ENCODE measurements at regions not wholly inside any gene's neighbourhood (a gene's known extent, or its start where the extent isn't known, plus 50 kb on each side); places are given as distances from the start of the nearest gene placed in this dataset.

GRCh38 chr13:53342623-53343360 is 314.2 kb downstream of the OLFM4 start:
- 40% methylated on average over 3 of the region's 3 CpGs for WGBS
- no peaks in the 10 kb centered on the region for H3K9me3 ChIP-seq (ENCODE audit: control insufficient read depth, low read length)
- H2BK5ac ChIP-seq (ENCODE audit: low read depth, low read length, poor library complexity, severe bottlenecking): no peak overlapping the region
- H2AK5ac ChIP-seq (ENCODE audit: low read length, severe bottlenecking): no peak overlapping the region
- no peak overlapping the region for H3K14ac ChIP-seq (ENCODE audit: low read length in 2 of 2)
- H2BK15ac ChIP-seq (ENCODE audit: low read depth, poor library complexity, severe bottlenecking): no peak overlapping the region
- H3K9ac ChIP-seq (ENCODE audit: low read length): no peak overlapping the region
- H3K27ac ChIP-seq (ENCODE audit: low read length, poor library complexity, severe bottlenecking): no peak overlapping the region
- no peak overlapping the region for H3K4me3 ChIP-seq (ENCODE audit: insufficient read depth in 1 of 2, low read depth in 1 of 2, low read length in 2 of 2)
- H3K36me3 ChIP-seq (ENCODE audit: control insufficient read depth in 1 of 2, insufficient read depth in 2 of 2, low read depth in 1 of 2, low read length in 2 of 2): no peaks in the 10 kb centered on the region
- H3K23ac ChIP-seq (ENCODE audit: low read length in 2 of 2): no peak overlapping the region
- no peak overlapping the region for H4K91ac ChIP-seq (ENCODE audit: low read length)
- no peak overlapping the region for H2AFZ ChIP-seq (ENCODE audit: low read depth, low read length)
- H3K4me1 ChIP-seq (ENCODE audit: control insufficient read depth, insufficient read depth, low read depth, low read length): no peaks in the 10 kb centered on the region
- H3K18ac ChIP-seq (ENCODE audit: low read depth in 1 of 2, low read length in 2 of 2): no peak overlapping the region
- H2BK120ac ChIP-seq (ENCODE audit: low read depth, low read length): no peak overlapping the region
- DNase-seq: no peak
- no peaks in the 10 kb centered on the region for H3K79me1 ChIP-seq (replicated peaks; ENCODE audit: low read length, poor library complexity, severe bottlenecking)
- H3K27me3 ChIP-seq (ENCODE audit: control insufficient read depth in 1 of 2, insufficient read depth in 1 of 2, low read length in 2 of 2): no peaks in the 10 kb centered on the region
- H3K4me2 ChIP-seq (ENCODE audit: low read length, poor library complexity, severe bottlenecking): no peak overlapping the region
- no peak overlapping the region for H4K8ac ChIP-seq (ENCODE audit: low read length)
- H2BK12ac ChIP-seq (ENCODE audit: low read length in 2 of 2): no peak overlapping the region
- H3K4ac ChIP-seq (ENCODE audit: low read depth in 1 of 2, low read length in 2 of 2): no peak overlapping the region

GRCh38 chr13:53343361-53343744 is 314.7 kb downstream of the OLFM4 start:
- Histone ChIP-seq H3K27me3 (ENCODE audit: control insufficient read depth in 1 of 2, insufficient read depth in 1 of 2, low read length in 2 of 2) (no peaks in the 10 kb centered on the region), H3K4me3 (ENCODE audit: insufficient read depth in 1 of 2, low read depth in 1 of 2, low read length in 2 of 2) (no peak overlapping the region), H4K8ac (ENCODE audit: low read length) (no peak overlapping the region), H2BK5ac (ENCODE audit: low read depth, low read length, poor library complexity, severe bottlenecking) (no peak overlapping the region), H2AFZ (ENCODE audit: low read depth, low read length) (no peak overlapping the region), H2BK12ac (ENCODE audit: low read length in 2 of 2) (no peak overlapping the region), H3K9me3 (ENCODE audit: control insufficient read depth, low read length) (no peaks in the 10 kb centered on the region), H3K18ac (ENCODE audit: low read depth in 1 of 2, low read length in 2 of 2) (no peak overlapping the region), H3K9ac (ENCODE audit: low read length) (no peak overlapping the region), H2BK120ac (ENCODE audit: low read depth, low read length) (no peak overlapping the region), H3K27ac (ENCODE audit: low read length, poor library complexity, severe bottlenecking) (no peak overlapping the region), H3K4me1 (ENCODE audit: control insufficient read depth, insufficient read depth, low read depth, low read length) (no peaks in the 10 kb centered on the region), H3K36me3 (ENCODE audit: control insufficient read depth in 1 of 2, insufficient read depth in 2 of 2, low read depth in 1 of 2, low read length in 2 of 2) (no peaks in the 10 kb centered on the region), H3K4me2 (ENCODE audit: low read length, poor library complexity, severe bottlenecking) (no peak overlapping the region), H3K14ac (ENCODE audit: low read length in 2 of 2) (no peak overlapping the region), H3K4ac (ENCODE audit: low read depth in 1 of 2, low read length in 2 of 2) (no peak overlapping the region), H3K79me1 (replicated peaks; ENCODE audit: low read length, poor library complexity, severe bottlenecking) (no peaks in the 10 kb centered on the region), H4K91ac (ENCODE audit: low read length) (no peak overlapping the region), H3K23ac (ENCODE audit: low read length in 2 of 2) (no peak overlapping the region), H2AK5ac (ENCODE audit: low read length, severe bottlenecking) (no peak overlapping the region), H2BK15ac (ENCODE audit: low read depth, poor library complexity, severe bottlenecking) (no peak overlapping the region)
- no CpG with 5 or more reads among the region's 1 CpG for WGBS
- no peak for DNase-seq

- 38% methylated on average over 1 of the region's 1 CpG for WGBS
- no peak overlapping the region for H2BK12ac ChIP-seq (ENCODE audit: low read length in 2 of 2)
Observed at GRCh38 chr13:53351021-53351420, 322.4 kb downstream of the OLFM4 start.

GRCh38 chr13:53357582-53357981 is 329.0 kb downstream of the OLFM4 start:
- no peak overlapping the region for H3K4me3 ChIP-seq (ENCODE audit: insufficient read depth in 1 of 2, low read depth in 1 of 2, low read length in 2 of 2)
- H3K4me2 ChIP-seq (ENCODE audit: low read length, poor library complexity, severe bottlenecking): no peak overlapping the region
- H2BK12ac ChIP-seq (ENCODE audit: low read length in 2 of 2): no peak overlapping the region
- no peak overlapping the region for H3K23ac ChIP-seq (ENCODE audit: low read length in 2 of 2)
- H2BK15ac ChIP-seq (ENCODE audit: low read depth, poor library complexity, severe bottlenecking): no peak overlapping the region
- no peak overlapping the region for H3K18ac ChIP-seq (ENCODE audit: low read depth in 1 of 2, low read length in 2 of 2)
- no peak overlapping the region for H2AFZ ChIP-seq (ENCODE audit: low read depth, low read length)
- no peak overlapping the region for H3K4ac ChIP-seq (ENCODE audit: low read depth in 1 of 2, low read length in 2 of 2)
- H4K91ac ChIP-seq (ENCODE audit: low read length): no peak overlapping the region
- H3K27ac ChIP-seq (ENCODE audit: low read length, poor library complexity, severe bottlenecking): no peak overlapping the region
- no peaks in the 10 kb centered on the region for H3K9me3 ChIP-seq (ENCODE audit: control insufficient read depth, low read length)
- no peak for DNase-seq
- H3K4me1 ChIP-seq (ENCODE audit: control insufficient read depth, insufficient read depth, low read depth, low read length): no peaks in the 10 kb centered on the region
- H3K36me3 ChIP-seq (ENCODE audit: control insufficient read depth in 1 of 2, insufficient read depth in 2 of 2, low read depth in 1 of 2, low read length in 2 of 2): no peaks in the 10 kb centered on the region
- H2AK5ac ChIP-seq (ENCODE audit: low read length, severe bottlenecking): no peak overlapping the region
- H4K8ac ChIP-seq (ENCODE audit: low read length): no peak overlapping the region
- H2BK5ac ChIP-seq (ENCODE audit: low read depth, low read length, poor library complexity, severe bottlenecking): no peak overlapping the region
- H2BK120ac ChIP-seq (ENCODE audit: low read depth, low read length): no peak overlapping the region
- no peaks in the 10 kb centered on the region for H3K27me3 ChIP-seq (ENCODE audit: control insufficient read depth in 1 of 2, insufficient read depth in 1 of 2, low read length in 2 of 2)
- no peaks in the 10 kb centered on the region for H3K79me1 ChIP-seq (replicated peaks; ENCODE audit: low read length, poor library complexity, severe bottlenecking)
- H3K9ac ChIP-seq (ENCODE audit: low read length): no peak overlapping the region
- 72% methylated on average over 3 of the region's 3 CpGs for WGBS
- no peak overlapping the region for H3K14ac ChIP-seq (ENCODE audit: low read length in 2 of 2)

More at GRCh38 chr13:53351021-53351420, 322.4 kb downstream of the OLFM4 start:
- H3K9me3 ChIP-seq (ENCODE audit: control insufficient read depth, low read length): no peaks in the 10 kb centered on the region
- no peak overlapping the region for H2BK120ac ChIP-seq (ENCODE audit: low read depth, low read length)
- H3K4me2 ChIP-seq (ENCODE audit: low read length, poor library complexity, severe bottlenecking): no peak overlapping the region
- H3K36me3 ChIP-seq (ENCODE audit: control insufficient read depth in 1 of 2, insufficient read depth in 2 of 2, low read depth in 1 of 2, low read length in 2 of 2): no peaks in the 10 kb centered on the region
- H3K18ac ChIP-seq (ENCODE audit: low read depth in 1 of 2, low read length in 2 of 2): no peak overlapping the region
- no peak overlapping the region for H3K27ac ChIP-seq (ENCODE audit: low read length, poor library complexity, severe bottlenecking)
- no peak overlapping the region for H2BK15ac ChIP-seq (ENCODE audit: low read depth, poor library complexity, severe bottlenecking)
- no peak overlapping the region for H3K14ac ChIP-seq (ENCODE audit: low read length in 2 of 2)
- H3K4ac ChIP-seq (ENCODE audit: low read depth in 1 of 2, low read length in 2 of 2): no peak overlapping the region
- H3K79me1 ChIP-seq (replicated peaks; ENCODE audit: low read length, poor library complexity, severe bottlenecking): no peaks in the 10 kb centered on the region
- no peak overlapping the region for H3K23ac ChIP-seq (ENCODE audit: low read length in 2 of 2)
- DNase-seq: no peak
- no peak overlapping the region for H2AK5ac ChIP-seq (ENCODE audit: low read length, severe bottlenecking)
- no peak overlapping the region for H2AFZ ChIP-seq (ENCODE audit: low read depth, low read length)
- no peak overlapping the region for H4K91ac ChIP-seq (ENCODE audit: low read length)
- no peak overlapping the region for H3K4me3 ChIP-seq (ENCODE audit: insufficient read depth in 1 of 2, low read depth in 1 of 2, low read length in 2 of 2)
- no peaks in the 10 kb centered on the region for H3K4me1 ChIP-seq (ENCODE audit: control insufficient read depth, insufficient read depth, low read depth, low read length)
- H3K27me3 ChIP-seq (ENCODE audit: control insufficient read depth in 1 of 2, insufficient read depth in 1 of 2, low read length in 2 of 2): no peaks in the 10 kb centered on the region
- no peak overlapping the region for H3K9ac ChIP-seq (ENCODE audit: low read length)
- no peak overlapping the region for H2BK5ac ChIP-seq (ENCODE audit: low read depth, low read length, poor library complexity, severe bottlenecking)
- H4K8ac ChIP-seq (ENCODE audit: low read length): no peak overlapping the region

Data from mesenchymal stem cell (in vitro differentiated cells and primary cell).